ENCODE measurements at regions not wholly inside any gene's neighbourhood (a gene's known extent, or its start where the extent isn't known, plus 50 kb on each side); places are given as distances from the start of the nearest gene placed in this dataset.
"Not testable (repeated sequence)": the region's sequence is repeated elsewhere in the genome, so short reads cannot be mapped to it uniquely, and the experiment has no call there.

DNA sequence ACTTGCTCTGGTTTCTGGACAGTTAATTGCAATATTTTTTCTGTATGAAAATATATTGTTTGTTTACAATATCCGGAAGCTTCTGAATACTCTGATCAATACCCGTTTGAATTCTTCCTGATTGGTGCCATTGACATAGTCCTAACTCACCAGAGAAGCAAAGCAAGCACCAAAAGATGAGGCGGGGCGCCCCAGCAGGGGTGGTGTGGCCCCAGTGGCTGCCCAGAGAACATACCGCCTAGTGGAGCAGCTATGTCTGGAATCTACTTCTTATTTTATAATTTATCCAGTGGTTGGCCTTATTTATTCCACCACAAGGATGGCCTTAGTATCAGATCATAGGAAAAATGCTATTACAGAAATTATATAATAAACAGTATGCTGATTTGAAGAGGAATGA lies 610.7 kb downstream of the JRKL start:
- intact Hi-C loops (cut with micrococcal nuclease) = no loop called here
- no peaks in the 10 kb centered on the region for H3F3A ChIP-seq (ENCODE audit: low read length, unreplicated experiment)
- no peaks in the 10 kb centered on the region for H4K20me1 ChIP-seq (ENCODE audit: low read length)
- no peak overlapping the region for H3K4me2 ChIP-seq (ENCODE audit: low read length)
- no peaks in the 10 kb centered on the region for H3K9me2 ChIP-seq (replicated peaks; ENCODE audit: low read length)
- H3K27me3 ChIP-seq (ENCODE audit: low read length) = peaks cover 17% of the 10 kb centered on the region
- H3K79me2 ChIP-seq (ENCODE audit: low read length) = no peaks in the 10 kb centered on the region
- BruUV-seq (replicated peaks) = no TSS peak
- DNase-seq = no peak
- no peaks in the 10 kb centered on the region for H3K9me3 ChIP-seq (ENCODE audit: low read length)
- H2AFZ ChIP-seq (ENCODE audit: low read length) = no peak overlapping the region
- no peaks in the 10 kb centered on the region for H3K4me1 ChIP-seq (ENCODE audit: insufficient read depth, low read length)
- TF ChIP-seq, protein P1, sequence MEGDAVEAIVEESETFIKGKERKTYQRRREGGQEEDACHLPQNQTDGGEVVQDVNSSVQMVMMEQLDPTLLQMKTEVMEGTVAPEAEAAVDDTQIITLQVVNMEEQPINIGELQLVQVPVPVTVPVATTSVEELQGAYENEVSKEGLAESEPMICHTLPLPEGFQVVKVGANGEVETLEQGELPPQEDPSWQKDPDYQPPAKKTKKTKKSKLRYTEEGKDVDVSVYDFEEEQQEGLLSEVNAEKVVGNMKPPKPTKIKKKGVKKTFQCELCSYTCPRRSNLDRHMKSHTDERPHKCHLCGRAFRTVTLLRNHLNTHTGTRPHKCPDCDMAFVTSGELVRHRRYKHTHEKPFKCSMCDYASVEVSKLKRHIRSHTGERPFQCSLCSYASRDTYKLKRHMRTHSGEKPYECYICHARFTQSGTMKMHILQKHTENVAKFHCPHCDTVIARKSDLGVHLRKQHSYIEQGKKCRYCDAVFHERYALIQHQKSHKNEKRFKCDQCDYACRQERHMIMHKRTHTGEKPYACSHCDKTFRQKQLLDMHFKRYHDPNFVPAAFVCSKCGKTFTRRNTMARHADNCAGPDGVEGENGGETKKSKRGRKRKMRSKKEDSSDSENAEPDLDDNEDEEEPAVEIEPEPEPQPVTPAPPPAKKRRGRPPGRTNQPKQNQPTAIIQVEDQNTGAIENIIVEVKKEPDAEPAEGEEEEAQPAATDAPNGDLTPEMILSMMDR (conservative IDR thresholded peaks at IDR 0.05; ENCODE audit: low read depth, low read length) = no peak
- TF ChIP-seq EZH2phosphoT487 (IDR thresholded peaks at IDR 0.05; ENCODE audit: borderline replicate concordance, low read length) = no peak
- TF ChIP-seq EZH2 (IDR thresholded peaks at IDR 0.05; ENCODE audit: low read length, unreplicated experiment) = no peak
- POLR2A ChIA-PET (ENCODE audit: unreplicated experiment) = no interaction called here
- no peak overlapping the region for H3K27ac ChIP-seq (ENCODE audit: low read length)
- no peak overlapping the region for H3K4me3 ChIP-seq (ENCODE audit: low read length)
- CTCF ChIA-PET = no interaction called here
- no peaks in the 10 kb centered on the region for H3K36me3 ChIP-seq (ENCODE audit: low read depth, low read length)
- ATAC-seq = no peak
- no peak overlapping the region for H3K9ac ChIP-seq (ENCODE audit: low read length)

DNA sequence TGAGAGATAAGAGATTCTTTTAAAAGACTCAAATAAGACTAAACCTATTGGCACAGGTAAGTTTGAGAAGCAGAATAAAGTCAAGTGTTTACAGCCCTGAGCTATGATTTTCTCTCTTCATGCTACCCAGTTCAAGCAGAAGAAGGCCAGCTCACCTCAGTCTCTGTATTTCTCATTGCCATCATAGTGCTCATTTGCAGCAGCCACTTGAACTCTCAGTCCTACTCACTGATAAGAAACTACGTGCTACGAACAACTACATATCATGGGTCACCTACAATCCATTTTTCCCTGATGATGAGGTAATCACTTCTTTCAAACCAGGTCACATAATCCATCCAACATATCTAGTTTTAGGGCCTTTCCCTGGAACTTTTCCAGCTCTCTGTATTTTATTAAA lies 617.5 kb downstream of the JRKL start:
- Histone ChIP-seq H3K9ac (ENCODE audit: low read length) (no peak overlapping the region), H3K27me3 (ENCODE audit: low read length) (peaks cover 20% of the 10 kb centered on the region), H3K9me2 (replicated peaks; ENCODE audit: low read length) (no peaks in the 10 kb centered on the region), H3F3A (ENCODE audit: low read length, unreplicated experiment) (no peaks in the 10 kb centered on the region), H4K20me1 (ENCODE audit: low read length) (no peaks in the 10 kb centered on the region), H3K79me2 (ENCODE audit: low read length) (no peaks in the 10 kb centered on the region), H3K9me3 (ENCODE audit: low read length) (no peaks in the 10 kb centered on the region), H2AFZ (ENCODE audit: low read length) (no peak overlapping the region), H3K4me1 (ENCODE audit: insufficient read depth, low read length) (no peaks in the 10 kb centered on the region), H3K36me3 (ENCODE audit: low read depth, low read length) (no peaks in the 10 kb centered on the region), H3K27ac (ENCODE audit: low read length) (no peak overlapping the region), H3K4me3 (ENCODE audit: low read length) (no peak overlapping the region), H3K4me2 (ENCODE audit: low read length) (no peak overlapping the region)
- TF ChIP-seq EZH2phosphoT487 (IDR thresholded peaks at IDR 0.05; ENCODE audit: borderline replicate concordance, low read length) = no peak
- ChIA-PET POLR2A (ENCODE audit: unreplicated experiment) (interaction anchor here (0.9 kb wide), 1 partner anchor 15 kb away, joined by 4 read pairs; no protein-coding TSS in a partner anchor), CTCF (no interaction called here)
- BruUV-seq (replicated peaks) = no TSS peak
- DNase-seq = no peak
- no peak for ATAC-seq
- intact Hi-C loops (cut with micrococcal nuclease) = no loop called here

DNA sequence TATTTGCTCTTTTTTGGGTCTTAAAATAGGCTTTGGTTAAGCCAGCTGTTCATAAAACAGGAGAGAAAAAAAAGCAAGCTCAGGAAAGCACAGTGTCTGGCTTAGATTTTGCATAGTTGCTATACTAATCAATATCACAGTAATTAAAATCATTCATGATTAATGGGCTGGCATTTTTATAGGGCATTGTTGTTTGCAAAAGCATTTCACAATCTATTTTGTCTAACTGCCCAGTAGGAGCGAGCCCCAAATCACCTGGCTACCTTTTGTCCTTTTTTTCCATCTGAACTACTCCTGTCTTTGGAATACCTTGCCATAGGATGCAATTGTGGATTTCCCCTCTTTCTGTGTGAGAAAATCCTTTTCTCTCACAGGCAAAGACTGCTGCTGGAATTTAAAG lies 619.8 kb downstream of the JRKL start:
- POLR2A ChIA-PET (ENCODE audit: unreplicated experiment) = no interaction called here
- no peak overlapping the region for H3K9ac ChIP-seq (ENCODE audit: low read length)
- ATAC-seq (no peak), DNase-seq (no peak)
- H3K9me3 ChIP-seq (ENCODE audit: low read length) = no peaks in the 10 kb centered on the region
- CTCF ChIA-PET = no interaction called here
- intact Hi-C loops (cut with micrococcal nuclease) = no loop called here
- TF ChIP-seq, protein P1 (conservative IDR thresholded peaks at IDR 0.05; ENCODE audit: low read depth, low read length) = no peak
- TF ChIP-seq EZH2phosphoT487 (IDR thresholded peaks at IDR 0.05; ENCODE audit: borderline replicate concordance, low read length) = no peak
- no peak for TF ChIP-seq EZH2 (IDR thresholded peaks at IDR 0.05; ENCODE audit: low read length, unreplicated experiment)
- no peaks in the 10 kb centered on the region for H4K20me1 ChIP-seq (ENCODE audit: low read length)
- H3K4me1 ChIP-seq (ENCODE audit: insufficient read depth, low read length) = no peaks in the 10 kb centered on the region
- no TSS peak for BruUV-seq (replicated peaks)
- H3K36me3 ChIP-seq (ENCODE audit: low read depth, low read length) = no peaks in the 10 kb centered on the region
- no peaks in the 10 kb centered on the region for H3K9me2 ChIP-seq (replicated peaks; ENCODE audit: low read length)
- no peak overlapping the region for H3K4me3 ChIP-seq (ENCODE audit: low read length)
- no peaks in the 10 kb centered on the region for H3K79me2 ChIP-seq (ENCODE audit: low read length)
- H2AFZ ChIP-seq (ENCODE audit: low read length) = no peak overlapping the region
- H3K27me3 ChIP-seq (ENCODE audit: low read length) = peaks cover 16% of the 10 kb centered on the region
- no peak overlapping the region for H3K4me2 ChIP-seq (ENCODE audit: low read length)
- H3K27ac ChIP-seq (ENCODE audit: low read length) = no peak overlapping the region
- no peaks in the 10 kb centered on the region for H3F3A ChIP-seq (ENCODE audit: low read length, unreplicated experiment)

DNA sequence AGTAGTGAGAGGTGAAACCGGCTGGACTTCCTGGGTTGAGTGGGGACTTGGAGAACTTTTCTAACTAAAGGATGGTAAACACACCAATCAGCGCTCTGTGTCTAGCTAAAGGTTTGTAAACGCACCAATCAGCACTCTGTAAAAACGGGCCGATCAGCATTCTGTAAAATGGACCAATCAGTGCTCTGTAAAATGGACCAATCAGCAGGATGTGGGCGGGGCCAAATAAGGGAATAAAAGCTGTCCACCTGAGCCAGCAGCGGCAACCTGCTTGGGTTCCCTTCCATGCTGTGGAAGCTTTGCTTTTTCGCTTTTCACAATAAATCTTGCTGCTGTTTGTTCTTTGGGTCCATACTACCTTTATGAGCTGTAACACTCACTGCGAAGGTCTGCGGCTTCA lies 621.2 kb downstream of the JRKL start:
- intact Hi-C loops (cut with micrococcal nuclease); H3K27ac ChIP-seq (ENCODE audit: low read length); H3K79me2 ChIP-seq (ENCODE audit: low read length); H3K4me2 ChIP-seq (ENCODE audit: low read length); H3K9me2 ChIP-seq (replicated peaks; ENCODE audit: low read length); POLR2A ChIA-PET (ENCODE audit: unreplicated experiment); H3K9ac ChIP-seq (ENCODE audit: low read length); ATAC-seq; H3K4me1 ChIP-seq (ENCODE audit: insufficient read depth, low read length); DNase-seq; H4K20me1 ChIP-seq (ENCODE audit: low read length); CTCF ChIA-PET; H3K9me3 ChIP-seq (ENCODE audit: low read length); H3K27me3 ChIP-seq (ENCODE audit: low read length); H3K36me3 ChIP-seq (ENCODE audit: low read depth, low read length); H3K4me3 ChIP-seq (ENCODE audit: low read length); H2AFZ ChIP-seq (ENCODE audit: low read length); H3F3A ChIP-seq (ENCODE audit: low read length, unreplicated experiment); BruUV-seq (replicated peaks): not testable (repeated sequence)
